ENCODE measurements at regions not wholly inside any gene's neighbourhood (a gene's known extent, or its start where the extent isn't known, plus 50 kb on each side); places are given as distances from the start of the nearest gene placed in this dataset.
A peak's percentile ranks its signal among the peaks of the same experiment; 100 is the strongest.
"Not testable (repeated sequence)": the region's sequence is repeated elsewhere in the genome, so short reads cannot be mapped to it uniquely, and the experiment has no call there.

DNA sequence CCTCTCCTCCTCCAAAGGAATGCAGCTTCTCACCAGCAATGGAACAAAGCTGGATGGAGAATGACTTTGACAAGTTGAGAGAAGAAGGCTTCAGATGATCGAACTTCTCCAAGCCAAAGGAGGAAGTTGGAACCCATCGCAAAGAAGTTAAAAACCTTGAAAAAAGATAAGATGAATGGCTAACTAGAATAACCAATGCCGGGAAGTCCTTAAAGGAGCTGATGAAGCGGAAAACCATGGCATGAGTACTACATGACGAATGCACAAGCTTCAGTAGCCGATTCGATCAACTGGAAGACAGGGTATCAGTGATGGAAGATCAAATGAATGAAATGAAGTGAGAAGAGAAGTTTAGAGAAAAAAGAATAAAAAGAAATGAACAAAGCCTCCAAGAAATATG, 629.2 kb upstream of the PABPC4L start:
- DNase-seq: not testable (repeated sequence)

GRCh38 chr4:134812611-134813010, 611.0 kb upstream of the PABPC4L start:
- no peak for DNase-seq

GRCh38 chr4:134807231-134807745, 605.7 kb upstream of the PABPC4L start:
- no peak for DNase-seq

GRCh38 chr4:134798573-134798972, 597.0 kb upstream of the PABPC4L start:
- no peak for DNase-seq

- DNase-seq: no peak
These were observed 585.7 kb upstream of the PABPC4L start for GRCh38 chr4:134787315-134787714.

DNA sequence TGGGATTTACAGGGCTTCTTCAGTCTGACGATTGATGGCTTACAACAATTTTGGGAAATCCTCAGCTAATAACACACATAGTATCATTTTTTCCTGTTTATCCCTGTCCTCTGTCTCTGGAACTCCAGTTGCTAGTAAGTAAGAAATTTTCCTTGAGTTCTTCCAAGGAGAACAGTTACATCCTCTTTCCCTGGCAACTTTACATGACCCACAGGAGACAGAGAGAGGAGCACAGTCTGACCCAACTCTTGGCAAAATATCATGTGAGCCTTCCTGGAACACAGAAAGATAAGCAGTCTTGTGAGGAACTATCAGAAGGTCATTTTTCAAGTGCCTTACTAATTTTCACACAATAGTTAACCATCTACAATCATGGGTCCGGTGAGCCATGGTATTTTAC, 578.7 kb upstream of the PABPC4L start:
- no peak for DNase-seq

GRCh38 chr4:134777606-134778005, 576.0 kb upstream of the PABPC4L start:
- no peak for DNase-seq

- DNase-seq: no peak
These were observed 572.0 kb upstream of the PABPC4L start for GRCh38 chr4:134773497-134774000.

- DNase-seq: no peak
These were observed 560.5 kb upstream of the PABPC4L start for GRCh38 chr4:134762053-134762452.

DNA sequence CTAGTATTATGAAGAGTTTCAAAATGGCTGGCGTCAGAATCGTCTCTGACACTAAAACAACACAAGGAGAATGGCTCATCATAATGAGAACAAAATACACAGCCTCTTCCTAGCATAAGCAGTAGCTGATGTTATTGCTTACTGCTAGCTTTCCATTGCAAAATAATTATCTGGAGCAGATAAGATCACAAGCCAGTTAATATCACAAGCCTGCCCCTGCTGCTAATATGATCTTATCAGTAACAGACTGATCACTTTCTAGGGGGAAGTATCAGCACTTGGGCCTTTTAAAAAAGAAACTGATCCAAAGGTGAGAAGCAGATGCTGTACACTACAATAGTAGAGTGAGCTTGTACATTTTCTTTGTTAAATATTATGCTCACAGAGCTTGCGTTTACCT, 554.8 kb upstream of the PABPC4L start:
- DNase-seq: no peak

GRCh38 chr4:134754301-134755019, 552.9 kb upstream of the PABPC4L start:
- DNase-seq: no peak

DNA sequence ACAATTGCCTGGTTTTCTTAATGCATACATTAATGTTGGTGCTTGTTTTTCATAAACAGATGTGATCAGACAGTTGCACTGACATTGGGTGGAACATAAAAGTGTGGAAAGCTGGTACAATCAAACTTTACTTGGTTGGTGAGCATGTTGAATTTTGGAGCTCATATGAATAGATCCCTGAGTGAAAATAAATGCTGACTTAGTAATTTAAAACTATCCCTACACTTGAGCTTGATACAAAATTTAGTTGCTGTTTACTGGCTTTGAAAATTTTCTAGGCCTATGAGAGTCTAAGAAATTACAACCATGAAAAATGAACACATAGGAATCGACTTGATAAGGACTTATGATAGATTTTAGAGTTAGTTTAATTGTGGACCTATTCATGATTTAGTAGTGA, 551.8 kb upstream of the PABPC4L start:
- DNase-seq: no peak

DNA sequence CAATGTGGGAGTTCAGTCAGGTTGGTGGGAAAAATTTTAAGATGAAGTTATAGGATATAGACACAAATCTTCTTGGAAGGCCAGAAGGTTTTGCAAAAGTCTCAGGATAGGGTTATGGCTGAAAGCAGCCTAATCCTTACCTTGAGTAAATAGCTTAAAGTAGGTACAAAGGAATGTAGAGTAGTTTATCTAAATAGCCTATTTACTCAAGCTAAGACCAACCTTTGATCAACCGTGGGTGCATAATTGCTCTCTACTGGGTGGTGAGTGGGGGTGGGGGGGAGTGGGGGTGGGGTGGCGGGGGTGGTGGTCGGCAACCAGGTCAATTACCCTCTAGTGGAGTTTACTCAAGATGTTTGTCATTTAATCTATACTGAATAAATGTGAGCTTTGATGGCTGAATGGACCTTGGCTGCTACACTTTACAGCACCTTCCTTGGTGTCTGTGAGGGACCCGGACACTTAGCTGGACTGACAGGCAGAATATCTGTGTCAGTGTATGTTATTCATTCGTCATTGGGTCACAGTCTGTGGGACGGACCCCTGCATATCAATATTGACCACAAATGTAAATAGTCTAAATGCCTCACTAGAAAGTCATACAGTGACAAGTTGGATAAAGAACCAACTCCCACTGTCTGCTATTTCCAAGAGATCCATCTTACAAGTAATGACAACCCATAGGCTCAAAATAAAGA, 545.7 kb upstream of the PABPC4L start:
- no peak for DNase-seq

GRCh38 chr4:134740290-134740689, 538.7 kb upstream of the PABPC4L start:
- no peak for DNase-seq

DNA sequence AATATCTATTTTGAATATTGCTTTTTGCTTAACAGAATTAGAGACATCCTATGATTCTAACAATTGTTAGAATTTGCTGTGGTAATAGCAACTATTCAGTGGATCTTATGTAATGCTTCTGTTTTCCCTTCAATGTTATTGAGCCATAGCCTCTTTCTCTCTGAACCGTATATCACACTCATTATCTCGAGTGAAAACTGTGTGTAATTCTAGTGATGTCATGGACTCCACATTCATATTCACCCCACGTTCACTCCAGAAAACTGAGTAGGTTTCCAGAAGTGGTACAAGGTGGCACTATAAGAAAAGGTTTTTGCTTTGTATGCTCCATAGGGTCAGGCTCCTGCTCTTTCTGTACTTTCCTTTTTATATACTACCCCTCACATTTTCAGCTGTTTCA, 534.3 kb upstream of the PABPC4L start:
- DNase-seq: no peak

DNA sequence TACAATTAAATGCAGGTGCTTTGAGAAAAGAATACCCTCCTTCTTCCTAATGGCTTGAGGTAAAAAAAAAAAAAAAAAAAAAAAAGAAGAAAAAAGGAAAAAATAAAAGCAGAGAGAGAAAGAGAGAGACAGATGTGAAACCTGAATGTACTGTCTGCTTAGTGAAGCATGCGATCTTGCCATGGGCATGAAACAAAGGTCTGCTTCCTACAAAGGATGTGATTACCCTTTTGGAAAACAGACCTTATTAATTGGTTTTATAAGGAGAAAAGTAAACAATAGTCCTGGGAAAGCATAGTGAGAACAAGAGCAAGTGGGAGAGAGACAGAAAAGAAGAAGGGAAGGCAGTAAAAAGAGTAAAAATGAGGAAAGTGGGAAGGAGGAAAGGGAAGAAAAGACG, 526.1 kb upstream of the PABPC4L start:
- no peak for DNase-seq

- DNase-seq: no peak
These were observed 520.7 kb upstream of the PABPC4L start for GRCh38 chr4:134722306-134722705.

- DNase-seq: no peak
These were observed 518.4 kb upstream of the PABPC4L start for GRCh38 chr4:134720030-134720429.

- DNase-seq: peak; percentile 12
These were observed 507.0 kb upstream of the PABPC4L start for GRCh38 chr4:134708616-134709015.

- no peak for DNase-seq
These were observed 506.4 kb upstream of the PABPC4L start for GRCh38 chr4:134708026-134708425.

GRCh38 chr4:134702374-134702773, 500.8 kb upstream of the PABPC4L start:
- DNase-seq: no peak

- no peak for DNase-seq
These were observed 498.7 kb upstream of the PABPC4L start for GRCh38 chr4:134700251-134700650.

- DNase-seq: not testable (repeated sequence)
These were observed 497.2 kb upstream of the PABPC4L start for GRCh38 chr4:134698831-134699230.

DNA sequence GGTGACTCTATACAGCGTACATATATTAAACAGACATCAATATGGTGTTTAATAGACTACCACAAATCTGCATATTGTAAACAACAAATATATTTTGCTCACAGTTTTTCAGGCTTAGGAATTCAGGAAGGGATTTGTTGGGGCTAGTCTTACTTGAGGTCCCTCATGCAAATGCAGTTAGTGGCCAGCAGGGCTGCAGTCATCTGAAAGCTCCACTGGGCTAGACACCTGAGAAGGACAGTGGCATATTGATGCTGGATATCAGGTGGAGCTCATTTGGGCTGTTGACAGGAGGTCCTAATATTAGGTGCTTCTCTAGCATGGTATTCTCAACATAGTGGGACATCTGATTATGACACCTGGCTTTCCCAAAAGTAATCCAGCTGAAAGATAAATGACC, 493.8 kb upstream of the PABPC4L start:
- no peak for DNase-seq
